HG03565 (cell line): ENCODE measurements at regions not wholly inside any gene's neighbourhood (a gene's known extent, or its start where the extent isn't known, plus 50 kb on each side); places are given as distances from the start of the nearest gene placed in this dataset.
A peak's percentile ranks its signal among the peaks of the same experiment; 100 is the strongest.

Experiments
- ATAC-seq: cut with Tn5 transposase; IDR thresholded peaks from one replicate; pipeline ENCODE4 v1.9.1; 2021; ENCODE audit warnings: mild to moderate bottlenecking, moderate library complexity; ENCODE audit not compliant: unreplicated experiment

DNA sequence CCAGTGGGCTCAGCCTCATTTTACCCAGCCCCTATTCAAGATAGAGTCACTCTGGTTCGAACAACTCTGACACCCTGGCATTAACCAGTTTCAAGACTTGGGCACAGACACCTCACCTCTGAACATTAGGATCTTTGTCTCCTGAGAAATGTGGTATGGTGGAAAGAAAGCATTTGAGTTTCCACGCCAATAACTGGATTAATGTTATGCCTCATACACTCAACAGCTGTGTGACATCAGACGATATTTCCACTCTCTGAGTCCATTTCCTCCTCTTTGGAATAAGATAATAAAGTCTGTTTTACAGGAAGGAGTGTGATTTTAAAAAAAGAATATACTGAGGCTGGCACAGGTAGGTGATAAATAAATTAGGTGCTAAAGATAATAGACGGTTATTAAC is 121.3 kb upstream of the CHL1 start:
- ATAC-seq = no peak

GRCh38 chr3:79542-79941 is 117.0 kb upstream of the CHL1 start:
- ATAC-seq = no peak

- ATAC-seq = no peak
Observed at GRCh38 chr3:82508-82907, 114.1 kb upstream of the CHL1 start.

- ATAC-seq = no peak
Observed at GRCh38 chr3:83096-83495, 113.5 kb upstream of the CHL1 start.

- ATAC-seq = no peak
Observed at GRCh38 chr3:85180-85579, 111.4 kb upstream of the CHL1 start.

DNA sequence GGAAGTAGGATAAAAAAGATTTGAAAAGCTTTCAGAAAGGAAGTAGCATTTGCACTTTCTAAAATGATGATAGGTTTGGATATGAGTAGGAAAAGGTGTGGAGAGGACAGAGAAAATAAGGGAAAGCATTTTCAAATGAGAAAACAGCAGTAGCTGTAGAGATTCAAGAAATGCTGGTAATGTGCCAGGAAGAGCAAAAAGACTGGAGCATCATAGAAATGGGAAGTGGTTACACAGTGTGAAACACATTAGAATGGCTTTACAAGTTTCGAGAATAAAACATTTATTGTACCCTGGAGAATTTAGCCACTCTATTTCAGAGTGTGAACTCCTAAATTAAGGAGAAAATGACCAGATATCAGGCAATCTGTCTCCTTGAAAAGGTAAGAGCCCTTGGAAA is 108.3 kb upstream of the CHL1 start:
- ATAC-seq = no peak

DNA sequence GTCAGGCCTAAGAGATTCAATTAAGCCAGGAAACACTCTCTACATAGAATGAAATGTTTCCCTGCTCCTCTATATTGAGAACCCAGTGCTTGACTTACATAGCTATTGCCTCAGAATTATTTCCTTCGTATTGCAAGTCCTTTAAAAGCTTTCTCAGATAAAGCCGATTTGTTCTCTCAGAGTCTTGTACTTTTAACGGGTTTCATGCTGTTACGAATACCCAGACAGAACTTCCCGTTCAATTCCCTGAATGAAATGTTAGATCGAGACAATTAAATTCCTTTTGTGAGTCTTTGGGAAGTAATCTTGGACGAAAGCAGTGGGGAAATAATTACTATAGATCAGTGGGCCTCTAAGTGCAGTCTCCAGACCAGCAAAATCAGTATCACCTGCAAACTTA is 102.8 kb upstream of the CHL1 start:
- ATAC-seq = no peak

DNA sequence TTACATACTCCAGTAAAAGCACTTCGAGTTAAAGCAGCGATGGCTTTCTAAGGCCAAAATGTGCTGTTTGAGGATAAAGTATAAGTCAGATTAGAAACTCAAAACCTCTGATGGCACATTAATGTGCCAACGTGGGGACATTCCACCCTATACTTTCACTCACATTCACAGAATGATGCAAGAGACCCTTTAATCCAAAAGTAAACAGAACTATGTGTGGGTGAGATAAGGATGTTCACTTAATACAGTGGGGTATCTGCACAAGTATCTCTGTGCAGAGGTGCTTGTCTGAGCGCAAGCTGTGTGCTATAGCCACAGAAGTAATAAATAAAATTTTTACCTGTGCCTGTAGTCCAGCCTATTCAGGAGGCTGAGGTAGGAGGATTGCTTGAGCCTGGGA is 100.3 kb upstream of the CHL1 start:
- no peak for ATAC-seq

- ATAC-seq = no peak
Observed at GRCh38 chr3:97417-98258, 98.9 kb upstream of the CHL1 start.

DNA sequence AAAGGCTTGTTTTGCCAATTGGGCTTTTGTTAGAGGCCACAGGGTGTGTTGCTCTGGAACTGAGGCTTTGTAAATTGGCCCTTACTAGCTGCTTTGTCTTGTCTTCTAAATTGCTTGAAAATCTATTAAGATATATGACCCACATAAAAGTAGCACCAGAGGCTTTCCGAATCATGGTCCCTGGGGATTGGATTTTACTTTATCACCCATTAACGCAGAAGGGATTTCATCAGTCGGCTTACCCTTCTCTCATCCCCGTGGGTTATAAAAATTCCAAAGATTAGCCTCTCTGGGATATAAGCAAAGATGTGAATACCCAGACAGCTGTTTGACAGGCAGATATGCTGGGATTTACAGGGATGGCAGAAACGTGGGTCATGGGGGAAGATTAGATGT is 98.3 kb upstream of the CHL1 start:
- no peak for ATAC-seq

GRCh38 chr3:99506-99905 is 97.1 kb upstream of the CHL1 start:
- ATAC-seq = no peak

GRCh38 chr3:102484-102883 is 94.1 kb upstream of the CHL1 start:
- ATAC-seq = no peak

DNA sequence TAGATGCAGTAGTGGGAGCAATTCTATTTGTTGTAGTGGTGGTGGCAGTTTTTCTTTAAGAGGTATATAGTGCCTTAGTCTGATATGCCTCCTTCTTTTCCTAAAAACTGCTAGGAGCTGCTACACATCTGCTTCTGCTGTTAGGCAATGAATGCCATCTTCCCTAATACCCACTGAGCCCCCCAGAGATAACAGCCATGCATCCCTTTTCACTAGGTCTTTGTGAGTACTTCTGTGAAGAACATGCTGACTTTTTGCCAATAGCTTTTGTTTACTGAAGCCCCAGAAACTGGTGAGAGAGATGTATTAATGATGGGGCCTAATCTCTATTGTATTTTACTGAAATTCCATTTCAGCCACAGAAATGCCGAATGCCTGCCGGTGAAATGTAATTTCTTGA is 92.6 kb upstream of the CHL1 start:
- no peak for ATAC-seq

- no peak for ATAC-seq
Observed at GRCh38 chr3:105585-105984, 91.0 kb upstream of the CHL1 start.

- no peak for ATAC-seq
Observed at GRCh38 chr3:106619-107018, 89.9 kb upstream of the CHL1 start.

GRCh38 chr3:111143-112069 is 85.2 kb upstream of the CHL1 start:
- ATAC-seq = peak; percentile 56

DNA sequence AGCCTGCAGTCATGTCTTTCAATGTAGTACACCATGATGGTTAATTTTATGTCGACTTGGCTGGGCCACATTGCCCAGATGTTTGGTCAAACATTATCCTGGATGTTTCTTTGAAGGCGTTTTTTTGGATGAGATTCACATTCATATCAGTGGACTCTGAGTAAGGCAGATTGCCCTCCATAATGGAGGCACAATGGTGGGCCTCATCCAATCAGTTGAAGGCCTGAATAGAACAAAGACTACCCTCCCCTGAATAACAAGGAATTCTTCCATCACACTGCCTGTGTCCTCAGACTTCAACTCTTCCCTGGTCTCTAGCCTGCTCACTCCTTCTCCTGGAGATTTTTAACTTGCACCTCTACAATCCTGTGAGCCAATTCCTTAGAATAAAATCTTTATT is 83.8 kb upstream of the CHL1 start:
- ATAC-seq = no peak

DNA sequence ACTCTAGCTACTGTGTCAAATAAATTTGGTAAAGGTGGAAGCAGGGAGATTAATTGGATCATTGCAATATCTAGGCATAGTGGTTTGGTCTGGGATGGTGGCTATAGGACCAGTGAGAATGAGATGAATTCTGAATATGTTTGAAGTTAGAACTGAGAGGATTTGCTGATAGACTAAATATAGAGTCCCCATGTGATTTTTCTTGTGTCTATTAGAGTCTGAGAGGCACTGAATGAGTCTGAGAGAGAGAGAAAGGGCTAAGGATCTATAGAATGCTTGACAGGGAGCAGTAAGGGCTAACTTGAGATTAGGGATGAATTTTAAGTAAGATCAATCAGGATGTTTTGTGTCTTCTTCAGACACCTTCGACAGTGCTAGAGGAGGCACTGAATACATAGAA is 77.9 kb upstream of the CHL1 start:
- no peak for ATAC-seq

DNA sequence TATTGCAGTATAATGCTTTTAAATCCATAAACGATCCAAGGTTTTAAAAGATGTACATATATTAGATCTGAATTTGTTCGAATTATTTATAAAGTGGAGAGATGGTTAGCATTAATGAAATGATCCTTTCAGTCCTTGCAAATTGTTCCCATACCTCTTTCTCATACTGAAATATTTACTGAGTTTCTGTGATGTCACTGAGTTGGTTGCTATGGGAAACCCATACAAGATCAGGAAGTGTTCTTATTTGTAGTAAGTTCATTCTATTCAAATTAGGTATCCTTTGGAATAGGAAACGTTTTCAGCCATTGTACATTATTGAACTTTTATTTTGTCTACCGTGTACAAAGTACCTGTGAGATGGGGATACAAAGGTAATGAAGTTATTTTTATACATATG is 73.2 kb upstream of the CHL1 start:
- ATAC-seq = no peak

DNA sequence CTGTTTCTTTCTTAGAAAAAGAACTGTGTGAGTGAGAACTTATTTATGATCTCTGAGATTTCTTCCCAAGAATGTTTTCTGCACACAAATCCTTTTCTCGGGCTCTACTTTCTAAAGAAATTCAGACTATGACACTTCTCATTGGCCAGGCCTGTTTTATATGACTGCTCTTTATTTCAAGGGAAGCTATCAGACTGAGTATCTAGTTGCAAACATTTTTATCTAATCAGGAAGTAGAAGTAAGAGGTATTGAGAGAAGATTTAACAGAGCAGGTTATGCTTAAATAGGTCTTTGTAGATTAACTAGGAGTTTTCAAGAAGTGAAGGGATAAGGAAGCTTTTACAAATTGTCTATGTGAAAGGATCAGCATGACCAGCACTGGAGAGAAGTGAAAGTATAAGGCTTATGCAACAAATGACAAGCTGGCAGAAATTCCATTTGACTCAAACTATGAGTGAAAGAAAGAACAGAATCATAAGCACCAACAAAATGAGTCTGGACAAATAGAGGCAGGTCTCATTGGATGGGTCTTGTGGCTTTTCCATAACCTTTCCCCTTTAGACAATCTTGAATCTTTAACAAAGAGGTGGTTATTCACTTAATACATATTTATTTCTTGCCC is 71.9 kb upstream of the CHL1 start:
- peak; percentile 51 for ATAC-seq

GRCh38 chr3:128515-129172 is 67.9 kb upstream of the CHL1 start:
- no peak for ATAC-seq
